Gastroesophageal sphincter (tissue), 4 donors: ENCODE measurements at regions not wholly inside any gene's neighbourhood (a gene's known extent, or its start where the extent isn't known, plus 50 kb on each side); places are given as distances from the start of the nearest gene placed in this dataset.

ENCODE experiments used
- ATAC-seq: fragments of 150-250 bp; one replicate; pipeline ENCODE4 v1.9.1; 2016; ENCODE audit warnings: mild to moderate bottlenecking, moderate library complexity
- H3K27ac ChIP-seq, 4 donors: fragments of 200-600 bp; sonication (generic) in 3 of 4; 1 replicate in 3 of 4; 2 replicates in 1 of 4; pipeline ENCODE4 v1.5.1; 2016 to 2019
- H3K27me3 ChIP-seq: fragments of 200-600 bp; sonication (generic); one replicate; pipeline ENCODE4 v1.5.1; 2019
- H3K36me3 ChIP-seq, 2 donors: fragments of 200-600 bp; sonication (generic); one replicate each; pipeline ENCODE4 v1.5.1; 2019; ENCODE audit warnings: control low read depth in 1 of 2
- H3K4me1 ChIP-seq, 3 donors: fragments of 200-600 bp; sonication (generic); 1 replicate in 2 of 3; 2 replicates in 1 of 3; pipeline ENCODE4 v1.5.1; 2016 to 2019; ENCODE audit warnings: control low read depth in 2 of 3
- H3K4me3 ChIP-seq, 2 donors: fragments of 200-600 bp; sonication (generic); one replicate each; pipeline ENCODE4 v1.5.1; 2019; ENCODE audit warnings: mild to moderate bottlenecking in 1 of 2, moderate library complexity in 1 of 2
- H3K9me3 ChIP-seq, 3 donors: fragments of 200-600 bp; sonication (generic); one replicate each; pipeline ENCODE4 v1.5.1; 2017 to 2019; ENCODE audit warnings: control low read depth in 2 of 3
- EP300 ChIP-seq: sonication (generic); formaldehyde crosslinking; IDR thresholded peaks from one replicate; pipeline ENCODE4 v1.6.1; 2017; ENCODE audit warnings: antibody characterized with exemption, mild to moderate bottlenecking
- POLR2A ChIP-seq, 2 donors: fragments of 450-650 bp; IDR thresholded peaks; one replicate each; pipeline ENCODE4 v1.6.1; 2017; ENCODE audit warnings: antibody characterized with exemption in 2 of 2, mild to moderate bottlenecking in 2 of 2, moderate library complexity in 1 of 2
- POLR2AphosphoS5 ChIP-seq: sonication (generic); formaldehyde crosslinking; IDR thresholded peaks from one replicate; pipeline ENCODE4 v1.6.1; 2017; ENCODE audit warnings: antibody characterized with exemption
- WGBS, 2 donors: methylation state at CpG; one replicate each; pipeline ENCODE4 v1.1.5; 2018; ENCODE audit warnings: low coverage in 1 of 2; 5-methylcytosine and 5-hydroxymethylcytosine counted together
- TF ChIP-seq, protein P1 (sequence below), 4 experiments: fragments of 200-600 bp in 2 of 4; fragments of 450-650 bp in 2 of 4; sonication (generic) in 1 of 4; IDR thresholded peaks; one replicate each; pipeline ENCODE4 v1.5.1; 2017 to 2019; ENCODE audit warnings: antibody characterized with exemption in 4 of 4, mild to moderate bottlenecking in 2 of 4, moderate library complexity in 2 of 4

DNA sequence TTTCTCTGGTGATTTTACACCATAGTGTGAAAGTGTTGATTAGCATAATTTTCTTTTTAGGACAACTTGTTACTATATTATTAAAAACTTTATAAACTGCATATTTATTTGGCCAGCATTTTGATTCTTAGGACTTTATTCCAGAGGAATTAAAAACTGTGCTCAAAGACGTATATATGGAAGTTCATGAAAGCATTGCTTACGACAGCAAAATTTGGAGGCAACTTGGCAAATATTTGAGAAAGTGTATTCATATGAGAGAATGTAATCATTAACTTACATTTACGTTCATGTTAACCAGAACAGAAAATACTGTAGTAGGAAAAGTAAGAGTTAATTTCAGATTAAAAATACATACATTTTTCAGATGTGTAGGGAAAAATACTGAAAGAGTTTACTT lies 203.1 kb downstream of the JCAD start:
- ATAC-seq: no peak
- Histone ChIP-seq H3K4me1 (peaks cover 4 to 34% (median 6%) of the 10 kb centered on the region in 3 donors), H3K27ac (peak overlapping the region in 1 of 4 donors; percentile 80), H3K4me3 (no peak overlapping the region), H3K9me3 (no peaks in the 10 kb centered on the region), H3K36me3 (no peaks in the 10 kb centered on the region), H3K27me3 (no peaks in the 10 kb centered on the region)
- WGBS, 2 donors: 86 to 88% methylated on average over 3 of the region's 3 CpGs
- TF ChIP-seq EP300 (no peak), POLR2A (IDR thresholded peaks at IDR 0.05) (no peak), POLR2AphosphoS5 (no peak)
- TF ChIP-seq, protein P1, sequence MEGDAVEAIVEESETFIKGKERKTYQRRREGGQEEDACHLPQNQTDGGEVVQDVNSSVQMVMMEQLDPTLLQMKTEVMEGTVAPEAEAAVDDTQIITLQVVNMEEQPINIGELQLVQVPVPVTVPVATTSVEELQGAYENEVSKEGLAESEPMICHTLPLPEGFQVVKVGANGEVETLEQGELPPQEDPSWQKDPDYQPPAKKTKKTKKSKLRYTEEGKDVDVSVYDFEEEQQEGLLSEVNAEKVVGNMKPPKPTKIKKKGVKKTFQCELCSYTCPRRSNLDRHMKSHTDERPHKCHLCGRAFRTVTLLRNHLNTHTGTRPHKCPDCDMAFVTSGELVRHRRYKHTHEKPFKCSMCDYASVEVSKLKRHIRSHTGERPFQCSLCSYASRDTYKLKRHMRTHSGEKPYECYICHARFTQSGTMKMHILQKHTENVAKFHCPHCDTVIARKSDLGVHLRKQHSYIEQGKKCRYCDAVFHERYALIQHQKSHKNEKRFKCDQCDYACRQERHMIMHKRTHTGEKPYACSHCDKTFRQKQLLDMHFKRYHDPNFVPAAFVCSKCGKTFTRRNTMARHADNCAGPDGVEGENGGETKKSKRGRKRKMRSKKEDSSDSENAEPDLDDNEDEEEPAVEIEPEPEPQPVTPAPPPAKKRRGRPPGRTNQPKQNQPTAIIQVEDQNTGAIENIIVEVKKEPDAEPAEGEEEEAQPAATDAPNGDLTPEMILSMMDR (IDR thresholded peaks at IDR 0.05): no peak

DNA sequence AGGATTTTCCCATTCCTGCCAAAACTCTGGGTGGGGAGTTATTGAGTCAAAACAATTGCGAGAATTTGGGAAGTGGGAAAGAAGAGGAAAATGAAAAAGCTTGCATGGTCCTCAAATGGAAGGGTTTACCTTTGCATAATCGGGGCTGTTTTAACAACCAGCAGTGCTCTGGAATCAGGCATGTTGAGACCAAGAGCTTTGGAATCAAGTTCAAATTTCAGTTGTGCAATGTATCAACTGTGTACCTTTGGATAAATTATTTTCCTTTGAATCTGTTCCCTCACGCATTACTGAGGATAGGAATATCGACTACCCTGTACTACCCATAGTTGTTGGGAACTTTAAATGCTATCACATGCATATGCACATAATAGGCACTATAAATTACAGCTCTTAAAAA lies 205.5 kb downstream of the JCAD start:
- H3K36me3 ChIP-seq: no peaks in the 10 kb centered on the region
- no peak overlapping the region for H3K4me3 ChIP-seq
- H3K4me1 ChIP-seq: peaks cover 6 to 34% (median 9%) of the 10 kb centered on the region in 3 donors
- no peaks in the 10 kb centered on the region for H3K9me3 ChIP-seq
- no peaks in the 10 kb centered on the region for H3K27me3 ChIP-seq
- TF ChIP-seq POLR2AphosphoS5: no peak
- TF ChIP-seq EP300: no peak
- TF ChIP-seq POLR2A (IDR thresholded peaks at IDR 0.05): no peak
- TF ChIP-seq, protein P1 (IDR thresholded peaks at IDR 0.05): no peak
- no peak overlapping the region for H3K27ac ChIP-seq
- WGBS, 2 donors: 82 to 83% methylated on average over 3 to 4 of the region's 4 CpGs
- ATAC-seq: no peak

DNA sequence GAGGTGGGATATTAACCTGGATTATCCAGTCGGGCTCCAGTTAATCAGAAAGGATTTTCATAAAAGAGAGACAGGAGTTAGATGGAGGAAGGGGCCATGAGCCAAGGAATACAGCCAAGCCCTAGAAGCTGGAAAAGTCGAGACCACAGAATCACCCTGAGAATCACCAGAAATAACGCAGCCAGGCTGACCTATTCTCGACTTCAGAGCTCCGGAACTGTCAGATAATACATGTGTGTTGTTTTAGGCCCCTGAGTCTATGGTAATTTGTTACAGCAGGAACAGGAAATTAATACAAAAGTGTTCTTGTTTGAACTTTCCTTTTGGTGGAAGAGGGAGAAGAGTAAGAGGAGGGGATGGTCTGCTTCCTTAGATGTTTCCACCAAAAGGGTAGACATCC lies 208.1 kb downstream of the JCAD start:
- Histone ChIP-seq H3K9me3 (no peaks in the 10 kb centered on the region), H3K27me3 (no peaks in the 10 kb centered on the region), H3K36me3 (no peaks in the 10 kb centered on the region), H3K4me1 (peaks cover 0 to 20% (median 5%) of the 10 kb centered on the region in 3 donors), H3K27ac (peak overlapping the region in 1 of 4 donors; percentile 82), H3K4me3 (no peak overlapping the region)
- TF ChIP-seq, protein P1 (IDR thresholded peaks at IDR 0.05): no peak
- TF ChIP-seq EP300: no peak
- no peak for TF ChIP-seq POLR2AphosphoS5
- TF ChIP-seq POLR2A (IDR thresholded peaks at IDR 0.05): no peak
- no peak for ATAC-seq
- WGBS, 2 donors: 60 to 66% methylated on average over 3 to 4 of the region's 5 CpGs

DNA sequence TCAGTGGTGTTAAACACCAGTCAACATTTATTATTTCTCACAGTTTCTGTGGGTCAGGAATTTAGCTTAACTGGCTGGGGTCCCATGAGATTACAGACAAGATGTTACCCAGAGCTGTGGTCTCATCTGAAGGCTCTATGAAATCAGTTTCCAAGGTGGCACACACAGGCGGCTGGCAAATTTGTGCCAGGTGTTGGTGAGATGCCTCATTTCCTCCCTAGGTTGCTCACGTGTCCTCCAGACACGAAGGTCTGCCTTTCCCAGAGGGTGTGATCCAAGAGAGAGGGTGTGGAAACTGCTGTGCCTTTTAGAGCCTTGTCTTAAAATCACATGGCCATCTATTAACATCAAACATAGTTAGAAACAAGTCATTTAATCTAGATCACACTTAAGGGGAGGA lies 209.0 kb downstream of the JCAD start:
- Histone ChIP-seq H3K4me1 (peaks cover 0 to 20% (median 5%) of the 10 kb centered on the region in 3 donors), H3K27me3 (no peaks in the 10 kb centered on the region), H3K9me3 (peaks cover 0 to 4% (median 0%) of the 10 kb centered on the region in 3 donors), H3K27ac (peak overlapping the region; percentile 76 to 82 (median 80)), H3K36me3 (no peaks in the 10 kb centered on the region), H3K4me3 (no peak overlapping the region)
- no peak for ATAC-seq
- WGBS, 2 donors: 80% methylated on average over 2 of the region's 3 CpGs; no CpG with 5 or more reads in 1 of the 2 donors
- TF ChIP-seq POLR2AphosphoS5 (no peak), EP300 (no peak), POLR2A (IDR thresholded peaks at IDR 0.05) (no peak)
- TF ChIP-seq, protein P1 (IDR thresholded peaks at IDR 0.05): no peak

DNA sequence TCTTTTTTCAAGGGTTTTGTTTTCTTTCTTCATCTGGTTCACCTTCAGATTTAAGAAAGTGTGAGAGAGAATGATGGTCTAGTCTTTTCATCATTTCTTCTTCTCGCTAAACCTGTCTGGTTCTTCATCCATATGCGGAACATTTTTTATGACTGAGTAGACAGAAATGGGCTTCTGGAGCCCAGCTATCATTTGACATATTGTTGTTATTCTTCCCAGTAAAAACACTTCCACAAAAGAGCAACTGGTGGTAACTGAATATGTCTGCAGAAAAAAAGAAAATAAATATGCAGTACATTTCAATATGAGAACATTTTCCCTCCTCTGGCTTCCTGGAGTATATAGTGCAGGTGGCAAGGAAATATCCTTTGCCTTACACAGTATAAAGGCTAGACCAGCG lies 209.5 kb downstream of the JCAD start:
- H3K4me3 ChIP-seq: peak overlapping the region in 1 of 2 donors; percentile 29

More for the DNA sequence above, 209.5 kb downstream of the JCAD start:
- no peak for ATAC-seq
- H3K9me3 ChIP-seq: peaks cover 0 to 8% (median 0%) of the 10 kb centered on the region in 3 donors
- TF ChIP-seq POLR2AphosphoS5 (no peak), POLR2A (IDR thresholded peaks at IDR 0.05) (no peak), EP300 (no peak)
- TF ChIP-seq, protein P1 (IDR thresholded peaks at IDR 0.05): no peak
- 34 to 37% methylated on average over 3 of the region's 3 CpGs for WGBS, 2 donors
- H3K27ac ChIP-seq: peak overlapping the region; percentile 76 to 82 (median 80)
- H3K4me1 ChIP-seq: peaks cover 0 to 20% (median 5%) of the 10 kb centered on the region in 3 donors
- no peaks in the 10 kb centered on the region for H3K36me3 ChIP-seq
- no peaks in the 10 kb centered on the region for H3K27me3 ChIP-seq
